Cardiac fibroblast (primary cell): ENCODE measurements at regions not wholly inside any gene's neighbourhood (a gene's known extent, or its start where the extent isn't known, plus 50 kb on each side); places are given as distances from the start of the nearest gene placed in this dataset.

ENCODE experiments used
- DNase-seq, 2 donors: peaks; one replicate each; pipeline versions ENCODE4 v3.0.0 to v3.0.0-alpha.2; 2010; ENCODE audit warnings: low read depth in 2 of 2
- H3K4me3 ChIP-seq, 2 donors: replicated peaks in 1 of 2; 1 replicate in 1 of 2; 2 replicates in 1 of 2; pipeline ENCODE4 v1.5.1; 2011; ENCODE audit warnings: low read depth in 2 of 2, low read length in 2 of 2, mild to moderate bottlenecking in 2 of 2, moderate library complexity in 1 of 2
- TF ChIP-seq, protein P1 (sequence below): IDR thresholded peaks from one replicate; pipeline ENCODE4 v1.5.1; 2011; ENCODE audit warnings: low read depth, mild to moderate bottlenecking, low read length, inconsistent platforms

DNA sequence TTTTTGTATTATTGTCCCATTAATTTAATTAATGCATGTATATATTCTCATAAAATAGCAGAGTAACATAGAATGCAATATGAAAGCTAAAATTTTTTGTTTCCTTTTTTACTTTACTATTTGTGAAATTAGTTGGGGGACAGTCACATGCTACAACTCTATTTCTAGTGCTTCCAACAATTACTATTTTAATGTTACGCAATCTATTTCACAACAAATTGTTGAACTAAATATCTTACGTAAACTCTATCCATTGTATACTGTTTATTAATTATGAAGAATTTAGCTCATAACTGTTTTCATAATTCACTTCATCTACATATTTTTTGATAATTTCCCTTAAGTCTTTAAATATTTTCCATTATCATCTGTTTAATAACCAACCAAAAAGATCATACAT lies 1685.4 kb upstream of the CDH6 start:
- DNase-seq, result no peak
- no peak overlapping the region for H3K4me3 ChIP-seq
- TF ChIP-seq, protein P1, sequence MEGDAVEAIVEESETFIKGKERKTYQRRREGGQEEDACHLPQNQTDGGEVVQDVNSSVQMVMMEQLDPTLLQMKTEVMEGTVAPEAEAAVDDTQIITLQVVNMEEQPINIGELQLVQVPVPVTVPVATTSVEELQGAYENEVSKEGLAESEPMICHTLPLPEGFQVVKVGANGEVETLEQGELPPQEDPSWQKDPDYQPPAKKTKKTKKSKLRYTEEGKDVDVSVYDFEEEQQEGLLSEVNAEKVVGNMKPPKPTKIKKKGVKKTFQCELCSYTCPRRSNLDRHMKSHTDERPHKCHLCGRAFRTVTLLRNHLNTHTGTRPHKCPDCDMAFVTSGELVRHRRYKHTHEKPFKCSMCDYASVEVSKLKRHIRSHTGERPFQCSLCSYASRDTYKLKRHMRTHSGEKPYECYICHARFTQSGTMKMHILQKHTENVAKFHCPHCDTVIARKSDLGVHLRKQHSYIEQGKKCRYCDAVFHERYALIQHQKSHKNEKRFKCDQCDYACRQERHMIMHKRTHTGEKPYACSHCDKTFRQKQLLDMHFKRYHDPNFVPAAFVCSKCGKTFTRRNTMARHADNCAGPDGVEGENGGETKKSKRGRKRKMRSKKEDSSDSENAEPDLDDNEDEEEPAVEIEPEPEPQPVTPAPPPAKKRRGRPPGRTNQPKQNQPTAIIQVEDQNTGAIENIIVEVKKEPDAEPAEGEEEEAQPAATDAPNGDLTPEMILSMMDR, result no peak

DNA sequence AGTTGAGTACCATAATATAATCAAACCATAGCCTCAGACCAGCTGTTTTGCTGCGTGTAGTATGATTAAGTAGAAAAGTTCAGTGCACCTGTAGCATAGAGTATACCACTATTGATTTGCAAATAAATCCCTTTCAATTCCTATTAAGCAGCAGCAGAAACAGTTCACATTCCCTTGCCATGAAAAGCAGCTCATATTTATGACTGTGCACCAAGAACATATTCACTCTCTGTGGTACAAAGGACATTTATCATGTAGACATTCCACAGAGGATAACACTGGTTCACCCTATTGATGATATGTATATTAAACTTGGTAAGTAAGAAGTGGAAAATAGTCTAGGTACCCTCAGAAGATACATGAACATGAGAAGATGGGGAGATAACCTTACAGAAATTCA lies 1689.1 kb upstream of the CDH6 start:
- H3K4me3 ChIP-seq, result no peak overlapping the region
- TF ChIP-seq, protein P1, result no peak
- DNase-seq, result no peak

DNA sequence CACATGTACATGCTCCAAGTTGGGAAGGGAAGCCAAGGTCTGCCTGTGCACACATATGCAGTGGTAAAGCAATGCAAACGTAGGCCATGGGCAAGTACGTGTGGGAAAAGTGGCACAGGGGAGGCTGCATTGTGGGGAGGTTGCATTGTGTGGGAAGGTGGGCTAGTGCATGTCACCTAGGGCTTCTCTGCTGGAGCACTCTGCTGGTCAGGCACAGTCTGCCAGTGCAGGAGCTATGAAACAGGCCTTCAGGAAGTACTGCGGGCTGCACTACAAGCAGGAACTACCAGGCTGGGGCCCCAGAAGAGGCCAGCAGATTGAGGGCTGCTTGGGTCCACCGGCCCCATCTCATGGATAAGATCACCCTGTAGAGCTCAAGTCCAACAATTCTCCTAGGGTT lies 1694.6 kb upstream of the CDH6 start:
- TF ChIP-seq, protein P1, result no peak
- DNase-seq, result no peak

DNA sequence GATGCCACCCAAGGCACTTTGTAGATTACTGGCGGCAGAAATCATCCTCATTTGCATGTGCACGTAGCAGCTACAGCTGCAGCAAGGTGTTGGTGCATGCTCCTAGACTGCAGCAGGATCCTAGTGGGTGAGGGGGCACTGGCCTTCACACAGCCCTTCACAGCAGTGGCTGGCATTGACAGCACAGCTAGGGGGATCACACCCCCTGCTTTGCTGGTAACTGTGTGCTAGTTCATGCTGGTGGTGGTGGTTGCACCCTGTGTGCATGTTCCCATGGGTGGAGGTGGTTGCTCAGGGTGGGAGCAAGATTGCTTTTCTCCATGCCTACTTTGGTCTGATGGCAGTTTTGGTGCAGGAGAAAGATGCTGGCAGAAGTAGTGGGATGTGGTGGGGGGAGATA lies 1695.1 kb upstream of the CDH6 start:
- no peak overlapping the region for H3K4me3 ChIP-seq
- DNase-seq, result no peak

More for the DNA sequence above, 1694.6 kb upstream of the CDH6 start:
- H3K4me3 ChIP-seq, result no peak overlapping the region

DNA sequence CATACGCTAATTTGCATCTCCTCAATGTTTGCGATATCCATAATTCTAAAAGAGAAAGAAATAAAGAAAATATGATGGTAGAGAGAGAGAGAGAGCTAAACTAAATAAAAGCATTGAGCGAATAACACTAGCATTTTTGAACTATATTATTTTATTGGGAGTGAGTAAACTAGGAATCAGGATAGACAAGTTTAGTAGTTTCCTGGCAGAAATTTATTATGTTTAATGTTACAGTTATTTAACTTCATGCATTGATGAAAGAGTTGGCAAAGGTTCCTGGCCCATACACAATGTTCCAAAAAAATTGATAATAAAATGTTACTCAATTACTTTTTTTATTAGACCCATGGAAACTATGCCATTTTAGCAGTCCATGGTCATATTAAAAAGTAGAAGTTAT lies 1708.2 kb upstream of the CDH6 start:
- no peak for DNase-seq
- no peak overlapping the region for H3K4me3 ChIP-seq
- TF ChIP-seq, protein P1, result no peak

More for the DNA sequence above, 1695.1 kb upstream of the CDH6 start:
- TF ChIP-seq, protein P1, result no peak

DNA sequence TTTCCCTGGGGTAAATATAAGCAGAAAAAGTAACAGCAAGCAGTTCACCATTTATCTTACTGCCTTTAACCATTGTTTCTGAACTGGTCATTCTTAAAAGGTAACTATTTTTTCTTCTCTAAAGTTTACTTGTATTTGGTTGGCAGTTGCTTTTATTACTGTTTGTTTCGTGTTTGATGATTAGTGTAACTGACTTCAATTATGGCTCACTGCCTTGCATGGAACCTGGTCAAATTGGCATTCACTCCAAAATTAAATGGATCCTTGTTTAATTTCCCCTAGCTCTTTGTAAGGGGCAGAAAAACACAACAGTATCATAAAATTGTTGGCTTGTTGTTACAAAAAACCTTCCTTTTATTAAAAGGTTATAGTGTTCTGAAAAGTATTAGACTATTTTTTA lies 1723.9 kb upstream of the CDH6 start:
- no peak overlapping the region for H3K4me3 ChIP-seq
- DNase-seq, result no peak
- TF ChIP-seq, protein P1, result no peak

DNA sequence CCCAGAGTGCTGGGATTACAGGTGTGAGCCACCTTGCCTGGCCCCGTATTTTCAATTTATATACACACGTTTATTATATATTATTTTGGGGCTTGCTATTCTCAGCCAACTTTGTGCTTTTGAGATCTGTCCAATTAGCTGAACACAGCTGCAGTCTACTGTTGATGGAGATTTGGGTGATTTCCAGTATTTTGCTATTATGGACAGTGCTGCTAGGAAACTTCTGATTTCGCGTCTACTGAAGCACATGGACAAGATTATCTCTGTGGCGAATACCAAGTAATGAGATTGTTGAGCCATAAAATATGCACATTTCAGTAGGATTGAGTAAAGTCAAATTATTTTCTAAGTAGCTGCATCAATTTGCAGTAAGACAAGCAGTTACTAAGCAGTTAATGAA lies 1731.2 kb upstream of the CDH6 start:
- DNase-seq, result no peak
- no peak overlapping the region for H3K4me3 ChIP-seq
- TF ChIP-seq, protein P1, result no peak
